GM19463 (cell line): ENCODE measurements at regions not wholly inside any gene's neighbourhood (a gene's known extent, or its start where the extent isn't known, plus 50 kb on each side); places are given as distances from the start of the nearest gene placed in this dataset.
A peak's percentile ranks its signal among the peaks of the same experiment; 100 is the strongest.

ENCODE experiments used
- ATAC-seq: cut with Tn5 transposase; IDR thresholded peaks from one replicate; pipeline ENCODE4 v1.9.1; 2021; ENCODE audit warnings: mild to moderate bottlenecking, moderate library complexity; ENCODE audit not compliant: unreplicated experiment

- ATAC-seq = no peak
Measured at GRCh38 chr6:112787371-112787770, 440.2 kb downstream of the RFPL4B start.

- no peak for ATAC-seq
Measured at GRCh38 chr6:112795316-112795715, 448.2 kb downstream of the RFPL4B start.

DNA sequence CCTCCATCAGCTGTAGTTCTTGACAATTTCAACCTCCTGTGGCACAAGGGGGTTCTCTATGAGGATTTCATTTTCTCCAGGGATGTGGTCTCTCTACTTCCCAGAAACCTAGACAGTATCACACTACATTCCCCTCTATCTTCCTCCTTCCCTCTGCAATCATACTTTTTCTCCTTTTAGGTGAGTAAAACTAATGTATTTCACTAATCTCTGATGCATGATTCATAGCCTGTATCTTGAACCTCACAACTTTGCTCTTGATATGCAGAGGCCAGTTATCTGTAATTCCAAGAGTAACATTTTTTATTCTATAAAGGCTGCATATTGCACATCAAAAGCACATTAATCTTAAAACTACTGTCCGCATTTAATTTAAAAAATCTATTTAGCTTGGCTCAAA is 449.6 kb downstream of the RFPL4B start:
- ATAC-seq = no peak

GRCh38 chr6:112799889-112800288 is 452.8 kb downstream of the RFPL4B start:
- ATAC-seq = no peak

GRCh38 chr6:112800439-112800838 is 453.3 kb downstream of the RFPL4B start:
- ATAC-seq = no peak

DNA sequence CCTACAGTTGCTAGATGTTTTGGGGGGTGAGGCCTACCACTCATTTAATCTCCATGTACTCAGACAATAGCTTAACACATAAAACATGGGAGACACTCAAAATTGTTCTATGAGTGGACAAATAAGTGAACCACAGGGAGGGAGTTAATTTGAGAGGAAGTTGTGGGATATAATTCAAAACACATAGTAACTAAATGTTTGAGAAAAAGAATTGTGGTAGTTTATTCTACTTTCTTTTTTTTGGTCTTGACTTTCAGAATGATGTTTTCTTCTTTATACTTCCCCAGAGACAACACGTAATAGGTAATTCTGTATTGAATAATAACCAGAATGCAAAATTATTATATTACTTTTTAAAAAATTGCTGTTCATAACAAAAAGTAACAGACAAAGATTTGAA is 453.8 kb downstream of the RFPL4B start:
- no peak for ATAC-seq

DNA sequence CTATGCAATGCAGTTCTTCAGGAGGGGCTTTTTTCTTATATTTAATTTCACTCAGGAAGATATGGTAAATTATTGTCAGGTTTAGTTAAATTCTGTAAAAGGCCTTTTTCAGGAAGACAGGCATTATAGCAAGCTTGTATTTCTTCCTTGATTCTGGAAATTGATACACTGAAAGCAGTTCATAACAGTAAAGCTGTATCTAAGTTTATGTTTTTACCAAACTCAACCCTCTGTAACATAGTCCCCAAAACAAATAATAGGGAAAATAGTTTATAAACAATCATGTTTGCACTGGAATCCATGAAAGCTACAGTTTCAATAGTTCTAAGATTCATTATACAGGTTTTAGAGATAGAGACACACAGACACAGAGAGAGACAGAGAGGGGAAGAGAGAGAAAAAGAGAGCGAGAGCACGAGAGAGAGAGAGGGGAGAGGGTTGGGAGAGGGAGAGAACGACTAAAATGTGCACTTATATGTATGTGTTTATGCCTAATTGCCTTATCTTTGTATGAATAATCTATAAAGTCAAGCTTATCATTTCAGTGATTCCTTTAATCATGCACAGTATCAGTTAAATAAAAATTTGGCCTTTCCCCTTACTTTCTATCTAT is 454.4 kb downstream of the RFPL4B start:
- ATAC-seq = no peak

DNA sequence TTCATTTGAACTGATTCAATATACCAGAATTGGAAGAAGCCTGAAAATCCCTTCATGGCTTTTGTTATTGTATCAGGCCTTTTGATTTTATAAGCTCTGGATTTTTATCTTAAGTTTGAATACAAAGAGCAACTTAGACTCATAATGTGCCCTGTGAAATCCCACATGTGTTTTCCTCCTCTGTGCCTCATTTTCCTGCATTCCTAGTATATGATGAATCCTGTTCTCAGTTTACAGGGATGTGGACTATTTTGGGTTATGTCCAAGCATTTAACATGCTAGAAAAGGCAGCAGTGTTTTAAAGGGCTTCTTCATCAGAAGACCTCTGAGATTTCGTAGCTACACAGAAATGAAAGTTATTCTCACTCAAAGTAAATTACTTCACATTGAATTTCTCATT is 455.0 kb downstream of the RFPL4B start:
- ATAC-seq = no peak

DNA sequence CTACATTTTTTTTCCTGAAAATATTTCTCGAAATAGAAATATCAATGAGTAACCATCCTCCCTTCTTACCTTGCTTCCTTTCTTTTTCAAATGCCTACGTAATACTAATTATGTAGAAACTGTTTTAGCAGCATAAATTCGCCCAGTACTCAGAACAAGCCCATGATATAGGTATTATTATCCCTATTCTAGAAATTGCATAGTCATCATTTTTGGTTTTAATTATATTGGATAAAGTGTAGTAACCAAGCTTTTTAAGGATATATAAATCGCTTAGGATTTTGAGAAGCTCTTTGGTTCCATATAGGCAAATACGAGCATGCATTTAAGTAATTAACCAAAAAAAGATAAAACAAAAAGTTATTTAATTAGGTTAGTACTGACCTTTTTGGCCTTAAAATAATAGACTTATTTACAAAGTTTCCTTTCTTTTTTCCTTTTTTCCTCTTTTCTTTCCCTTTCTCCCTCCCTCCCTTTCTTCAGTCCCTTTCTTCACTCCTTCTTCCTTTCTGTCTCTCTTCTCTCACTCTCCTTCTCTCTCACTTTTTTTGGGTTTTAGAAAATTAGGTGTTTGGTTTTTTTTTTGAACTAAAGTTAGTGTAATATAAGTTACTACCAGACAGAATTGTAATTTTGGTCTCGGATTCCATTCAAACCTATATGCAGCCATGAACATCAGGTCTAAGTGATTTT is 457.7 kb downstream of the RFPL4B start:
- no peak for ATAC-seq

DNA sequence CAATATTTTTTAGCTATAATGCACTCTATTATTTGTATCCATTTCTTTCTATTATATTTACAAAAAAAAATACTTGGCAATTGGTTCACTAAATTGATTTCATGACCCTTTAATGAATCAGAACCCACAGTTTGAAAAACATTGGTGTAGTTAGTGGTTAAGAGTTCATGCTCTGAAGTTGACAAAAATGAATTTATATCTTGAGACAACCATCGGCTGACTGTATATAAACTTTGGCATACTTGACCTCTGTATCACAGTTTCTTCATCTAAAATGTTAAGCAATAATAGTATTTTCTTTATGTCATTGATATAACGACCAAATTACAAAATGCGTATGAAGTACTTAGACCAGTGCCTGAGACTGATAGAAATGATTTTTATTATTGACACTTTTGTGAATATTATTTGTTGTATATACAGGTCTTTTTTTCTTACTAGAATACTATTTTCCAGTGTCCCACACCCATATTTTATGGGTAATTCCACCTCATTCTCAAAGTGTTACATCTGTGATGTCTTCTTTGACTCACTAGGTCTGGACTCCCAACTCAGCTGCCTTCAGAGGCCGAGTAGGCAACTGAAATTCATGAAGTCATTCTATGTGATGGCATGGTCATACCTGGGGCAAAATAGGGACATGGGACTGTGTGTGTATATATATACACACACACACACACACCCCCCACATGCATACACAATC is 459.2 kb downstream of the RFPL4B start:
- ATAC-seq = no peak

- no peak for ATAC-seq
Measured at GRCh38 chr6:112821476-112821875, 474.3 kb downstream of the RFPL4B start.

GRCh38 chr6:112822769-112823168 is 475.6 kb downstream of the RFPL4B start:
- ATAC-seq = no peak

- ATAC-seq = peak; percentile 86
Measured at GRCh38 chr6:112827793-112828192, 480.7 kb downstream of the RFPL4B start.

GRCh38 chr6:112831022-112831421 is 483.9 kb downstream of the RFPL4B start:
- ATAC-seq = no peak

DNA sequence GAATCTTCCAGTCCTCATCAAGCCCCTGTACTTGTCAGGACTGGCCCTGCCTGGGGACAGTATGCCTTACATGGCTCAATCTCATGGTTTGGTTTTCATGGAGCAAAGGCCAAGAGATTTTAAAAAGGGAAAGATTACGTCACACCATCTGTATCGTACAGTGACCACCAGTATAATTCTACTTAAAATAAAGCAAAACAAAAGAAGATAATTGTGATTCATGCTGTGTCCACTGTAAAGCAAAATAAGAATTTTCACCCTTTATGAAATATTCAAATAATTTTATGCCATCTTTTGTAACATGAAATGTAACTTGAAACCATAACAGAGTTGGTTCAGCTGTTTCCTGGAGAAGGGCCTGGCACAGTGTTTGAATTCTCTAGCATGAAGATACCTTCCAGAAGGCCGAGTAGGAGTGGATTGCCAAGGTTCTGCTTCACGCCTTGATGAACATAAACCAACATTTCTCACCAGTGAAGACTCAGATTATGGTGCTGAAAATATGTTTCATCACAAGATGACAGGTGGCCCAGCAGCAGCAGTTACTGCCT is 486.5 kb downstream of the RFPL4B start:
- ATAC-seq = no peak

GRCh38 chr6:112835078-112835477 is 487.9 kb downstream of the RFPL4B start:
- ATAC-seq = no peak

DNA sequence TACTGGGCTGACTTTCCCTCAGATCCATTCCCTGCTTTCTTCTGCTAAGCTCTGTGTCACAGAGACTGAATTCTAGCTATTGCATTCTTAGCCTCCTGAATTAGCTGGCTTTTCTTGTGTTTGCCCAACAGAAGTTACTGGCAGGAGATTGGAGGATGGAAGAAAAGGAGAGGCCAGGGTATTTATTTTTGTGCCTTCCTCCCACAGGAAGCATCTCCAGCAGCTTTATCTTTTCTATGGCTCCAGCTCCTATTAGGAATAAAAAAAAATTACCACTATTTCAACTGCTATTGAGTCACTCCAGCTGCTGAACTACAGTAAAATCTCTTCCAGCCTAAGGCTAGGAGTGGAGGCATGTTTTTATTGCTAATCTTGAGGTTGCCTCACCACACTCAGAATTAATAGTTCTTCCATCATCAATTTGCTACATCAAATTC is 492.4 kb downstream of the RFPL4B start:
- no peak for ATAC-seq

DNA sequence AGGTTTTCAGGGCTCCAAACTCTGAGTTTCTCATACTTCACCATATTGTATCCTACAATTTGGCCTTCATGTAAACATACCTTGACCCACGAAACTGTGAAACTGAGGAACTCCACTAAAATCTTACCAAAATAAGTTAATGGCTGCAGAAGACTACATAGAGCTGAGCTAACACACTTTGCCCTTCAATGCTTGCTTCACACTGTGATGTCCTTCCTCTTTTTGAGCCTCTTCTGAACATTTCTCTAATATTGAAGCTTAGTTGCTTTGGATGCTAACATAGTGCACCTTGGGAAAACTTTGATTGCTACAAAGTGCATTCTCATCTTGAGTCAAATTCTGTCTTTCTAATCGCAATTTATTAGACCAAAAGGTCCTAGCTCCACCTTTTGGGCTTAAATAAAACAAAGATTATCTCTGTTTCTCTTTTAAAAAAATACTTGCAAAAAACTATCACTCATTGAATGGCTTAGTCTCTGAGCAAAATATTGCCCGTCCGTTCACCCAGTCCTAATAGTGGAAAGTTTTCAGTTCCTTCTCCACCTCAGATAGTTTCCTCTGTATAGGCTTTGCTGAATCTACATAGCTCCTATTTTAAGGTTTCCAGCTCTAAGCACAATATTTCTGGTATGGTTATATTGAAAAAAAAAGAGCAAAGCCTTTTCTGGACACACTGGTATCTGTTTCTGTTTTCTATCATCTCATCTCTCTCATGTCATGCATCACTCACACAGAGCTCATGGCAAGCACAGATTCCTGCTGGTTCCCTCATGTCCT is 494.6 kb downstream of the RFPL4B start:
- peak; percentile 49 for ATAC-seq

DNA sequence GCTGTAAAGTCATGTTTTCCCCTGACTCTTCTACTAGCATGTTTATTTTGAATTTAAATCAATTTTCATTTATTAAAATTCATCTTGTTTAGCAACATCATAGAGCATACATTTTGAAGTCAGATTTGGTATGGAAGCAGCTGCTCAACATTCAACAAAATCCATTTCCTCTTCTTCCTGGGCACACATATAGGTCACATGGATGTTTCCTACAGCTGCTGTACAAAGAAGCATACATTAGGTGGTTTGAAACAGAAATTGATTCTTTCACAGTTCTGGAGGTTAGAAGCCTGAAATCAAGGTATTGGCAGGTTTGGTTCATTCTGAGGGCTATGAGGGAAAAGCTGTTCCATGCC is 495.2 kb downstream of the RFPL4B start:
- no peak for ATAC-seq

DNA sequence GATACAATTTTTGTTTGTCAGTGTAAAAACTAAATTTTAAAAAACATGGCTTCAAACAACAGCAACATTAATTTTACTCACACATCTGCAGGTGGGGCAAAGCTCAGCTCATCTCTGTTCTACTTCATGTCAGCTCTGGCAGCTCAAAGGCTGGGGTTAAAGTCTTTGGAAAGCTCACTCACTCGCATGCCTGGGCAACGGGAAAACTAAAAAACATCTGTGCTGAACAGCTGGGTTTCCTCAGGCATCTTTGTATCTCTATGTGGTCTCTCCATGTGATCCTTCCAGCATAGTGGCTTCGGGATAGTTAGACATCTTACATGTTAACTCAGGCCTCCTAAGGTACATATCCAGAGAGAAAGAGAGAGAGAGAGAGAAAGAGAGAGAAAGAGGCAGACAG is 499.6 kb downstream of the RFPL4B start:
- ATAC-seq = no peak

DNA sequence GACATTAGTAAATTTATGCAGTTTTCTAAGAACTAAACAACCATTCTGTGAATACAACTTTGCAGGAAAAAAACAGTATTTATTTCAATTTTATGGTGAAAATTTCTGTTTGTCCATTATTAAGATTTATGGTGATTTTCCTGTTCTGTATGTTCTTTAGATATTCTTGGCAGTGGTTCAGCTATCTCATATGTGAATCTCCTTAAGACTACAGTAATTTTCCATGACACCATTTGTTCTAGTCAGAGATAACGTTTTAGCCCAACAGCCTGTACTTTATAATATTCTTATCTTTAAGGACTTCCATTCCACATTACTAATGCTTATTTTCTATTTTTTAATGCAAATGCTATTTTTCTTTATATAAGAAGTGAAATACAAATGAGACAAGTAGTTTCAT is 504.0 kb downstream of the RFPL4B start:
- ATAC-seq = no peak
